HCT116 (cell line): ENCODE measurements at regions not wholly inside any gene's neighbourhood (a gene's known extent, or its start where the extent isn't known, plus 50 kb on each side); places are given as distances from the start of the nearest gene placed in this dataset.

ENCODE experiments used
- ATAC-seq: fragments of 200-7000 bp; cut with Tn5 transposase; 2 replicates; pipeline ENCODE4 v1.9.1; 2020; ENCODE audit warnings: mild to moderate bottlenecking, moderate library complexity
- BruUV-seq: library from RNA; stranded (reverse); fragments of 400-500 nt; replicated peaks from 2 replicates; lab custom pipeline; 2021; lab: Mats Ljungman, UMichigan
- CTCF ChIA-PET: fragments of 300-600 bp; sonication (Branson Sonifier 250); formaldehyde crosslinking; loops from one replicate; lab custom pipeline; 2021; ENCODE audit warnings: antibody characterized with exemption; lab: Charles Lee
- POLR2A ChIA-PET: fragments of 300-600, 350-600 bp; sonication (Branson Sonifier 250); formaldehyde crosslinking; loops from one replicate; lab custom pipeline; 2021; ENCODE audit warnings: antibody characterized with exemption; lab: Charles Lee
- RAD21 ChIA-PET, 2 experiments: fragments of 300-600 bp; sonication (Branson Sonifier 250); formaldehyde crosslinking; loops; one replicate each; lab custom pipeline; 2023; ENCODE audit warnings: low total read pairs in 2 of 2; ENCODE audit not compliant: uncharacterized antibody in 2 of 2, unreplicated experiment in 2 of 2, low non-redundant PET in 1 of 2; lab: Charles Lee
- DNase-seq: peaks from one replicate; pipeline ENCODE4 v3.0.0-alpha.2; 2010; ENCODE audit warnings: low read depth, low spot score
- H2AFZ ChIP-seq: fragments of 200-600 bp; shearing (Covaris generic), sonication (generic); 2 replicates; pipeline ENCODE4 v1.6.1; 2017; ENCODE audit warnings: low read depth, mixed run types, mixed read lengths, antibody characterized with exemption, low read length; ENCODE audit not compliant: poor library complexity, severe bottlenecking
- H3K27ac ChIP-seq: 2 replicates; pipeline ENCODE4 v1.5.1; 2012; ENCODE audit warnings: low read depth, low read length
- H3K27me3 ChIP-seq: fragments of 200-600 bp; sonication (generic); 2 replicates; pipeline ENCODE4 v1.6.1; 2016; ENCODE audit warnings: mixed run types, low read length, mixed read lengths; ENCODE audit not compliant: insufficient read depth
- H3K36me3 ChIP-seq, 2 experiments: fragments of 200-500 bp in 1 of 2; fragments of 200-600 bp in 1 of 2; sonication (Bioruptor generic) in 1 of 2; sonication (generic) in 1 of 2; 2 replicates each; pipeline versions ENCODE4 v1.5.1 to v1.6.1; 2014 to 2016; ENCODE audit warnings: low read length in 2 of 2, inconsistent platforms in 1 of 2, mixed read lengths in 1 of 2, mixed run types in 1 of 2; ENCODE audit not compliant: insufficient read depth in 2 of 2, control insufficient read depth in 1 of 2
- H3K4me1 ChIP-seq, 2 experiments: fragments of 200-600 bp in 1 of 2; sonication (generic) in 1 of 2; 2 replicates each; pipeline versions ENCODE4 v1.5.1 to v1.6.1; 2012 to 2017; ENCODE audit warnings: low read length in 2 of 2, inconsistent platforms in 1 of 2, mild to moderate bottlenecking in 1 of 2, mixed read lengths in 1 of 2, mixed run types in 1 of 2, moderate library complexity in 1 of 2; ENCODE audit not compliant: insufficient read depth in 2 of 2, control insufficient read depth in 1 of 2
- H3K4me2 ChIP-seq: fragments of 200-600 bp; sonication (generic); 2 replicates; pipeline ENCODE4 v1.6.1; 2017; ENCODE audit warnings: mixed run types, low read length, mixed read lengths
- H3K4me3 ChIP-seq, 2 experiments: fragments of 200-600 bp in 1 of 2; sonication (generic) in 1 of 2; replicated peaks in 1 of 2; 2 replicates each; pipeline ENCODE4 v1.5.1; 2011 to 2016; ENCODE audit warnings: low read length in 2 of 2, control low read depth in 1 of 2, low read depth in 1 of 2, mild to moderate bottlenecking in 1 of 2, mixed read lengths in 1 of 2, mixed run types in 1 of 2
- H3K79me2 ChIP-seq: fragments of 200-600 bp; sonication (generic); 2 replicates; pipeline ENCODE4 v1.6.1; 2017; ENCODE audit warnings: mild to moderate bottlenecking, mixed run types, low read length, moderate library complexity, mixed read lengths; ENCODE audit not compliant: insufficient read depth
- H3K9ac ChIP-seq: fragments of 200-600 bp; sonication (generic); 2 replicates; pipeline ENCODE4 v1.6.1; 2016; ENCODE audit warnings: low read length, mixed read lengths
- H3K9me2 ChIP-seq: fragments of 200-600 bp; sonication (generic), shearing (Covaris generic); 2 replicates; pipeline ENCODE4 v1.6.1; 2017; ENCODE audit warnings: mixed run types, mild to moderate bottlenecking, moderate library complexity; ENCODE audit not compliant: insufficient read depth
- H3K9me3 ChIP-seq, 2 experiments: fragments of 200-500 bp in 1 of 2; fragments of 200-600 bp in 1 of 2; sonication (Bioruptor generic) in 1 of 2; sonication (generic) in 1 of 2; 2 replicates each; pipeline ENCODE4 v1.6.1; 2014 to 2017; ENCODE audit warnings: low read length in 2 of 2, mixed read lengths in 2 of 2, inconsistent platforms in 1 of 2, low read depth in 1 of 2, mild to moderate bottlenecking in 1 of 2, mixed run types in 1 of 2, moderate library complexity in 1 of 2; ENCODE audit not compliant: control insufficient read depth in 1 of 2, insufficient read depth in 1 of 2
- H4K20me1 ChIP-seq: fragments of 200-600 bp; sonication (generic), shearing (Covaris generic); 2 replicates; pipeline ENCODE4 v1.6.1; 2017; ENCODE audit warnings: mixed run types, mild to moderate bottlenecking, moderate library complexity; ENCODE audit not compliant: insufficient read depth
- CBX3 ChIP-seq: IDR thresholded peaks from 2 replicates; pipeline ENCODE4 v1.6.1; 2012; ENCODE audit warnings: low read depth
- EGR1 ChIP-seq: IDR thresholded peaks from 2 replicates; pipeline ENCODE4 v1.6.1; 2012; ENCODE audit warnings: low read depth
- JUND ChIP-seq: IDR thresholded peaks from 2 replicates; pipeline ENCODE4 v1.6.1; 2012
- SRF ChIP-seq: IDR thresholded peaks from 2 replicates; pipeline ENCODE4 v1.6.1; 2012; ENCODE audit warnings: low read depth
- TCF7L2 ChIP-seq: IDR thresholded peaks from 2 replicates; pipeline ENCODE4 v1.7.0; 2011; ENCODE audit warnings: borderline replicate concordance, inconsistent platforms; ENCODE audit not compliant: insufficient read depth, insufficient read length; ENCODE audit errors: extremely low read depth
- intact Hi-C: fragments of 100-400 bp; cut with micrococcal nuclease; formaldehyde crosslinking; loops from 2 replicates; pipeline ENCODE4 v1.10.0; 2022
- TF ChIP-seq, protein P1 (sequence below): IDR thresholded peaks from 2 replicates; pipeline ENCODE4 v1.6.1; 2012; ENCODE audit warnings: low read depth
- TF ChIP-seq, protein P2 (sequence below): IDR thresholded peaks from 2 replicates; pipeline ENCODE4 v1.6.1; 2012
- TF ChIP-seq, protein P3 (sequence below): IDR thresholded peaks from 2 replicates; pipeline ENCODE4 v1.6.1; 2012

DNA sequence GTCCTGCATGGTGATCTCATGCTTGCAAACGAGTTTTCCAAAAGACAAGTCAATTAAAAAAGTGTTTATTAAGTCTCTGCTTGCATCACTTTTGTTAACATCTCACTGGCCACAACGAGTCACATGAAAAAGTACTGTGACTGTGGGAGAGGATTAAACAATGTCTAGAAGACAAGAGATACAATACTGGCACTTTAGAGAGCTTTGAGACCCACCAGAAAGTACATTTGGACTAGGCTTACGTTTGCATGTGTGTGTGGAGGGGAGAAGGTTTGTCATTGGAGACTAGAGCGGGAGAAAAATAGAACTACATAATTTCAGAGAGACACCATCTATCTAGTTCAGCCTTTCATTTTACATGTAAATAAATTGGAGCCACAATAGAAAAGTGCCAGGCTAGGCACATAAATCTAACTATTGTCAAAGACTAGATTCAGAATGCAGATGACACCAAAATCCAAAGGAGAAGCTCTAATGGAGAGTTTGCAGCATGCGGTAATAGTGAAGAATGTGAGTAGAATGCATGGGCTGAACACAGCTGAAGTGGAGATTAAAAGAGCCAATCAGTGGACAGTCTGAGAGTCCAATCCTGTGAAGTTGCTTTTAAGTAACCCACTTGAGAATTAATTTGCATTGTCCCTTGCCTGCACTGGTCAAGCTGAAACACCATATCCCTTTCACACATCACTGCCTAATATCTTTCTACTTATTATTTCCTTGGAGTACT lies 977.4 kb upstream of the FAT3 start:
- ChIA-PET POLR2A (no interaction called here), CTCF (no interaction called here)

More for the DNA sequence above, 977.4 kb upstream of the FAT3 start:
- Histone ChIP-seq H3K4me1 (no peaks in the 10 kb centered on the region), H3K79me2 (no peaks in the 10 kb centered on the region), H3K27ac (no peak overlapping the region), H3K27me3 (no peaks in the 10 kb centered on the region), H2AFZ (no peak overlapping the region), H3K36me3 (no peaks in the 10 kb centered on the region), H4K20me1 (no peaks in the 10 kb centered on the region), H3K4me2 (no peak overlapping the region), H3K9me2 (no peaks in the 10 kb centered on the region), H3K4me3 (no peak overlapping the region), H3K9ac (no peak overlapping the region), H3K9me3 (no peaks in the 10 kb centered on the region; a peak in 2 of 4 replicates)
- intact Hi-C loops, result no loop called here
- DNase-seq (no peak), ATAC-seq (no peak)
- BruUV-seq, result no TSS peak
- TF ChIP-seq CBX3 (no peak), EGR1 (no peak), TCF7L2 (no peak), JUND (no peak), SRF (no peak)
- TF ChIP-seq, protein P1, sequence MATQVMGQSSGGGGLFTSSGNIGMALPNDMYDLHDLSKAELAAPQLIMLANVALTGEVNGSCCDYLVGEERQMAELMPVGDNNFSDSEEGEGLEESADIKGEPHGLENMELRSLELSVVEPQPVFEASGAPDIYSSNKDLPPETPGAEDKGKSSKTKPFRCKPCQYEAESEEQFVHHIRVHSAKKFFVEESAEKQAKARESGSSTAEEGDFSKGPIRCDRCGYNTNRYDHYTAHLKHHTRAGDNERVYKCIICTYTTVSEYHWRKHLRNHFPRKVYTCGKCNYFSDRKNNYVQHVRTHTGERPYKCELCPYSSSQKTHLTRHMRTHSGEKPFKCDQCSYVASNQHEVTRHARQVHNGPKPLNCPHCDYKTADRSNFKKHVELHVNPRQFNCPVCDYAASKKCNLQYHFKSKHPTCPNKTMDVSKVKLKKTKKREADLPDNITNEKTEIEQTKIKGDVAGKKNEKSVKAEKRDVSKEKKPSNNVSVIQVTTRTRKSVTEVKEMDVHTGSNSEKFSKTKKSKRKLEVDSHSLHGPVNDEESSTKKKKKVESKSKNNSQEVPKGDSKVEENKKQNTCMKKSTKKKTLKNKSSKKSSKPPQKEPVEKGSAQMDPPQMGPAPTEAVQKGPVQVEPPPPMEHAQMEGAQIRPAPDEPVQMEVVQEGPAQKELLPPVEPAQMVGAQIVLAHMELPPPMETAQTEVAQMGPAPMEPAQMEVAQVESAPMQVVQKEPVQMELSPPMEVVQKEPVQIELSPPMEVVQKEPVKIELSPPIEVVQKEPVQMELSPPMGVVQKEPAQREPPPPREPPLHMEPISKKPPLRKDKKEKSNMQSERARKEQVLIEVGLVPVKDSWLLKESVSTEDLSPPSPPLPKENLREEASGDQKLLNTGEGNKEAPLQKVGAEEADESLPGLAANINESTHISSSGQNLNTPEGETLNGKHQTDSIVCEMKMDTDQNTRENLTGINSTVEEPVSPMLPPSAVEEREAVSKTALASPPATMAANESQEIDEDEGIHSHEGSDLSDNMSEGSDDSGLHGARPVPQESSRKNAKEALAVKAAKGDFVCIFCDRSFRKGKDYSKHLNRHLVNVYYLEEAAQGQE, result no peak
- TF ChIP-seq, protein P2, sequence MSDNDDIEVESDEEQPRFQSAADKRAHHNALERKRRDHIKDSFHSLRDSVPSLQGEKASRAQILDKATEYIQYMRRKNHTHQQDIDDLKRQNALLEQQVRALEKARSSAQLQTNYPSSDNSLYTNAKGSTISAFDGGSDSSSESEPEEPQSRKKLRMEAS, result no peak
- TF ChIP-seq, protein P3, sequence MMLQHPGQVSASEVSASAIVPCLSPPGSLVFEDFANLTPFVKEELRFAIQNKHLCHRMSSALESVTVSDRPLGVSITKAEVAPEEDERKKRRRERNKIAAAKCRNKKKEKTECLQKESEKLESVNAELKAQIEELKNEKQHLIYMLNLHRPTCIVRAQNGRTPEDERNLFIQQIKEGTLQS, result no peak
- RAD21 ChIA-PET, result no interaction called here
